ENCODE measurements at regions not wholly inside any gene's neighbourhood (a gene's known extent, or its start where the extent isn't known, plus 50 kb on each side); places are given as distances from the start of the nearest gene placed in this dataset.

GRCh38 chr6:19181211-19181610, 656.0 kb upstream of the ID4 start:
- H4K20me1 ChIP-seq (replicated peaks; ENCODE audit: control insufficient read depth, extremely low read depth, insufficient read depth, low read length): no peaks in the 10 kb centered on the region
- no peak for TF ChIP-seq MYC (IDR thresholded peaks at IDR 0.05; ENCODE audit: low read depth, low read length)
- no peak for TF ChIP-seq CTCF (IDR thresholded peaks at IDR 0.05; ENCODE audit: extremely low read depth in 1 of 2, insufficient read depth in 1 of 2, low read depth in 1 of 2, low read length in 2 of 2)
- TF ChIP-seq JUN (IDR thresholded peaks at IDR 0.05; ENCODE audit: borderline replicate concordance, insufficient read depth, insufficient read length, low read depth): no peak
- TF ChIP-seq POLR2A (IDR thresholded peaks at IDR 0.05; ENCODE audit: low read depth, low read length): no peak
- TF ChIP-seq FOS (IDR thresholded peaks at IDR 0.05; ENCODE audit: borderline replicate concordance, insufficient read depth, low read length): no peak
- TF ChIP-seq POLR2AphosphoS5 (IDR thresholded peaks at IDR 0.05; ENCODE audit: insufficient read depth, low read depth, low read length): no peak
- no peak for TF ChIP-seq GATA2 (IDR thresholded peaks at IDR 0.05; ENCODE audit: insufficient read depth, insufficient read length, low read depth, low read length)
- TF ChIP-seq MAX (IDR thresholded peaks at IDR 0.05; ENCODE audit: insufficient read depth, insufficient read length): no peak
- TF ChIP-seq EZH2 (IDR thresholded peaks at IDR 0.05; ENCODE audit: borderline replicate concordance, low read depth, low read length, severe bottlenecking): no peak
- no peak overlapping the region for H3K27ac ChIP-seq (ENCODE audit: insufficient read depth, low read depth, low read length)
- H3K4me1 ChIP-seq (ENCODE audit: control insufficient read depth, extremely low read depth, insufficient read depth, low read length): no peaks in the 10 kb centered on the region
- no TSS peak for BruUV-seq (replicated peaks)
- H3K4me3 ChIP-seq (replicated peaks in 1 of 3; ENCODE audit: insufficient read depth in 1 of 3, low read depth in 1 of 3, low read length in 3 of 3): no peak overlapping the region
- dilution Hi-C loops (cut with MboI; ENCODE audit: extremely low pct_ligation_motif_present, low sequenced_read_pairs): no loop called here
- peaks cover 2% of the 10 kb centered on the region for H3K9me3 ChIP-seq (replicated peaks; ENCODE audit: control insufficient read depth, insufficient read depth, low read length)
- no peak overlapping the region for H3K9ac ChIP-seq (replicated peaks; ENCODE audit: extremely low read depth, insufficient read depth, low read length)
- no peak overlapping the region for H2AFZ ChIP-seq (ENCODE audit: low read depth, low read length)
- no peaks in the 10 kb centered on the region for H3K79me2 ChIP-seq (ENCODE audit: control insufficient read depth, insufficient read depth, low read length)
- H3K27me3 ChIP-seq (ENCODE audit: control insufficient read depth in 2 of 2, insufficient read depth in 2 of 2, low read length in 2 of 2): no peaks in the 10 kb centered on the region
- ChIA-PET CTCF (interaction anchor here (0.7 kb wide), 1 partner anchor 711 kb away, joined by 3 read pairs; no protein-coding TSS in a partner anchor), POLR2A (no interaction called here)
- no peak overlapping the region for H3K4me2 ChIP-seq (ENCODE audit: insufficient read depth, low read length)
- no peaks in the 10 kb centered on the region for H3K36me3 ChIP-seq (ENCODE audit: control insufficient read depth in 2 of 2, extremely low read depth in 1 of 2, insufficient read depth in 2 of 2, low read length in 2 of 2)
- intact Hi-C loops (cut with micrococcal nuclease): no loop called here
- DNase-seq (ENCODE audit: low read depth, low spot score) (no peak), FAIRE-seq (no peak)
- no peaks in the 10 kb centered on the region for H3K9me1 ChIP-seq (replicated peaks; ENCODE audit: control insufficient read depth, extremely low read depth, insufficient read depth, low read length)

Data from endothelial cell of umbilical vein (primary cell).